ENCODE measurements at regions not wholly inside any gene's neighbourhood (a gene's known extent, or its start where the extent isn't known, plus 50 kb on each side); places are given as distances from the start of the nearest gene placed in this dataset.
A peak's percentile ranks its signal among the peaks of the same experiment; 100 is the strongest.
"Not testable (repeated sequence)": the region's sequence is repeated elsewhere in the genome, so short reads cannot be mapped to it uniquely, and the experiment has no call there.

DNA sequence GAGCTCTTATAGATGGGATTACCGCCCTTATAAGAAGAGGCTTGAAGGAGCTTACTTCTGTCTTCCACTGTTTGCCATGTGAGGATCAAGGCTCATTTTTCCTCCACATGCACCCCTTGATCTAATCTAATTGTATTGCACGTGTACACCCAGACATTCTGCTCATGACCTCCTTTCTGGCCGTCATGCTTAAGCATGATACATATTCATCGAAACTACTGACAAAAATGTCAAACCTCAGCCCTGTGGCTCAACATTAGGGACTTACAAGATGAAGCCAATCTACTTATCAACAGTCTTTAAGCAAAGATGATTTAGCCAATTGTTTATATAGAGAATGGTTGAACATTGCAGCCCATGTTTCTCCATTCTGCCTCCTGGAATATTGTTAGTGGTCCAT lies 127.6 kb downstream of the XCL2 start:
- DNase-seq: no peak

DNA sequence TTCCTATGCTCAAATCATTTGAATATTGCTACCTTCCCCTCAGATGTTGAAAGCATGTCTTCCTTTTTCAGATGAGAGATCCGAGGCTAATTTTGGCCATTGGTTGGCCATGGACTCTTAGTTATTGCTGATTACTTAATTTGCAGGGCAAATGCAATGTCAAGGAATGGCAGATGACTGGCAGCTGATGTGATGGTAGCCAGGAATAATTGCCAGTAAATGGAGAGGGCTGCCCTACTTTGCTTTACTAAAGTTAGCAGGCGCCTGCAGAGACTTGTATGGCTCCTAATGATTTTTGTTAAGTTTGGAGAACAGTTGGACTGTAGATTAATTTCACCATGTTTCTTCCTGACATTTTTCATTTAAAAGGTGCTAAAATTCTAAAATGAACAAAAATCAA lies 128.9 kb downstream of the XCL2 start:
- no peak for DNase-seq

DNA sequence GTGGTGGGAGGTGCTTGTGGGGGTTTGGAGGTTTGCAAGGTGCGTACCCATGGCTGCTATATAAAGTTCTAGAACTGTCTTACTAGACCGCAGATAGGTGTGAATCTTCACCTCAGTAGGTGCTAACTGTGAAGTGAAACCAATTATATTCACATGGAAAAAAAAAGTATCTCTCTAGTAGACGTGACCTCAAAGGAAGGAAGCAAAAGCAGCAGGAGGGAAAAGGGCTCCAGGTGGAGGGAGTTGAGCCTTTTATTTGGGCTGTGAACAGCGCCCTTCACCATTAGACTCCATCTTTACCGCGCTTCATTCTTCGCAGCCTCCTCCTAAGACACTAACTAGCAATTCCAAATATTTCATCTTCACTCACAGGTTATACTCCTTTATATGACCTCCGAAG lies 129.8 kb downstream of the TBX19 start:
- no peak for DNase-seq

DNA sequence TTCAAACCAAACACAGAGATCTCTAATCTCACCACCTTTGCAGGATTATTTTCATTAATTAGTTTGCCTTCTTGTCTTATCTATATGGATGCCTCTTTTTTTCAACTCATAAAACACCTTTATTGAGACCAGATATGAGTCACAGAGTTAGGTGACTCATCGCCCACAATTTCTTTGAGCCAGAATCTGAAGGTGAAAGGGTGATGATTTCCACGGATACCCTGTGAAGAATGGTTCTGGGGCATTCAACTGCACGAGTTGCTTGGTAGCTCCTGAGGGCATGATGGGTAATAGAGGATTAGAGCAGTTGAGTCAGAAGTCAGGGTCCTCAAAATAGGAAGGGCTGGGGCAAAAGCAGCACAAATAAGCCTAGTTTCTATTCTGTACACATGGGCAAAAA lies 128.2 kb downstream of the TBX19 start:
- DNase-seq: no peak

DNA sequence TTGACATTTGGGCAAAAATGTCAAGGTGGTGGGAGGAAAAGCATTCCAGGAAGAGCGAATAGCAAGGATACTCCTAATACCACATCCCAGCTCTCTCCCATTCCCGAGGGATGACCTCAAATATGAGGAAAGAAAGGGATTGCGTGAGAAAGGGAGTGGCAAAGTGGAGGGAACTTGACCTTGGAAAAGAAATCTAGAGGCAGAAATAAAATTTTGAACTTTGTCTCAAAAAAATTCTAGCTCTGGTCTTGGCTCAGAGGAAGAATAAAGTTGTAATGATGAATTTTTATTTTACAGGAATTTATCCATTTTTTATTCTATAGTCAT lies 127.8 kb downstream of the TBX19 start:
- DNase-seq: no peak

DNA sequence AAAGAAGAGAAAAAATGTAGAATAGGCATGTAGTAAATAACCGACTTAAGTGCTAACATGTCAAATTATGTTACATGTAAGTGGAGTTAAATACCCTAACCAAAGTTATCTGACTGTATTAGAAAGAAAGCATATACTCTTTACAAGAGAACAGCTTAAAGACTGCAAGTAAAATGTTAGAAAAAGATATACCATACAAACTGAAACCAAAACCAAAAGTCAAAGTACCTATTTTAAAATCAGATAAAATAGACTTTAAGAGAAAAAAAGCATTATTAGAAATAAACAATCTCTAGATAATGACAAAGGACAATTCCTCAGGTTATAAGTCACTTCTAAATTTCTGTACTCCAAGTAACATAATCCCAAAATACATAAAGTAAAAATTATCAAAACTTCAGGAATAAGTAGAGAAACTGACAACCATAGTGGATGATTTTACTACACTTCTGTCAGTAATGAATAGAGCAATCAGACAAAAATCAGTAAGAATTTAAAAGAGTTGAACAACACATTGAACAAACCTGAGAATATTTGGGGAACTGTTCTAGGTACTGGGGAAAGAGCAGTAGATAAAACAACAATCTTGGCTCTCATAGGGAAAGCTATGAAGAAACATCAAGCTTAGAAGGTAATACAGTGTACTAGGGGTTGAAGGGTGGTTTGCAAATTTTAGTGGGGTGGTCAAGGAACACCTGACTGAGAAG lies 127.3 kb downstream of the TBX19 start:
- DNase-seq: no peak

DNA sequence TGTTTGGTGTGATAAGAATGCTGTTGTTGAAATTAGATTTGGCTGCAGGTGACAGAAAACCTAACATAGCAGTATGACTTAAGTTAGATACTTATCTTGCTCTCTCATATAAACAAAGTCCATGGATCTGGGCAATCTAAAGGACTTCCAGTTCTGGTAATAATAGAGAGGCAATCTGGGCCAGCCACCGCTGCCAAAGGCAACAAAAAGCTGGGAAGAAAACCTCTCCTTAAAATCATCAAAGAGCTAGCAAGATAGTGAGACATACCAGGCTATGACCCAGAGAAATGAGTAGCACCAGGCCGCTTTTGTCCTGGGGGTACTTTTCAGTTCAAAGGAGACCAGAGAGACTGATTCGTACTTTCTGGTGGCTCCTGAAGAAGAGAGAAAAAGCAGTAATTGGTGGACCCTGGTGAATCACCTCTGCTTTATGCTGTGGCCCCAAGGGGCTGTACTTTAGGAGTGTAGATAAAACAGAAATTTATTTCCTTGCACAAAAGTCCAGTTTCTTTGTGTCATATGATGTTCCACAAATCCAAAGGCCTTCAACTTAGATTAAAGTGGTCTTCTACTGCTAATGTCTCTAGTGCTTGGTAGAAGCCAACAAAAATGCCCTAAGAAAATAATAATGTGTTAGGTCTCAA lies 125.4 kb downstream of the TBX19 start:
- no peak for DNase-seq

DNA sequence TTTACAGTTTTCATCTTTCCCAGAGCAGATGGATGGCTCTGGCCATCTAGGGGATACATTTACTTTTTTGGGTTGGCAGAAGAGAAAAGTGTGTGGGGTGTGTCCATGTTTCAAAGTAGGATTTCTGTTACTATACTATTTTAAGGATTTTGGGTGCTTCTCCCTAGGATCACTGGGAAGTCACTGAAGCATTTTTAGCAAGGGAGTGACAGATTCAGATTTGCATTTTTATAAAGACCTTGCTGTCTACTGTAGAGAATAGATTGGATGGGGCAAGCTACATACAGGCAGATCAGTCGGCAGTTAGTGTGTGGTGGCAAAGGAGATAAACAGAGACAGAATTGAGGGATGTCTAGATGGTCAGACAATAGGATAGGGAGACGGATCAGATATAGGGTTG lies 122.5 kb downstream of the TBX19 start:
- DNase-seq: no peak

DNA sequence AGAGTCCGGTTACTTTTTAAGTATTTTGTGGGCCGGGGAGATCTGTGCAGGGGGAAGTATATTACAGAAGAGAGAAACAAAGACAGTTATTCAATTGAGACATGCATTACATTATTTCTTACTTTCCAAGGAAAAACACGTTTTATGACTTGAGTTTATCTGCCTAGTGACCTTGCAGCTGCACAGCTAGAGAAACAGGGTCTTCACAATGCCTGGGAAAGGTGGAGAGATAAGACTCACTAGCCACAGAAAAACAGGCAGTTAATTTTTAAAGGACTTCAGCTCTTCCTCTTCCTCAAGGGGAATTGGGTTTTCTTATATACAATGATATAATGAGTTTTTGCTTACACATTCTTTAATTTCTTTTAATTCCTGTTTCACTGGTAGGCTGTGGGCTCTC lies 121.8 kb downstream of the TBX19 start:
- not testable (repeated sequence) for DNase-seq

DNA sequence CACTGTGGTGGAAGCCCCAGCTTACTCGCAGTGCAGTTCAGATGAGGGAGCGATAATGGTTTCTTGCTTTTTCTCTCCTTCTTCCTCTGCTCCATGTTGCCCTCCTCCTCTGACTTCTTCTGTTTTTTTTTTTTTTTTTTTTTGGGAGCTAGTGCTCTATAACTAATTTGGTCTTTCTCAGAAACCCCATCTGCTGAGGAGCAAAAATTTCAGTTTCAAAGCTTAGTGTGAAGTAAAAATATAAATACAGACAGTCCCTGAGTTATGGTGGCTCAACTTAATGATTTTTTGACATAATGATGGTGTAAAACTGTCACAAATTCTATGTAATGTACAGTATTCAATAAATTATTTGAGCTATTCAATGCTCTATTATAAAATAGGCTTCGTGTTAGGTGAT lies 120.7 kb downstream of the TBX19 start:
- no peak for DNase-seq

DNA sequence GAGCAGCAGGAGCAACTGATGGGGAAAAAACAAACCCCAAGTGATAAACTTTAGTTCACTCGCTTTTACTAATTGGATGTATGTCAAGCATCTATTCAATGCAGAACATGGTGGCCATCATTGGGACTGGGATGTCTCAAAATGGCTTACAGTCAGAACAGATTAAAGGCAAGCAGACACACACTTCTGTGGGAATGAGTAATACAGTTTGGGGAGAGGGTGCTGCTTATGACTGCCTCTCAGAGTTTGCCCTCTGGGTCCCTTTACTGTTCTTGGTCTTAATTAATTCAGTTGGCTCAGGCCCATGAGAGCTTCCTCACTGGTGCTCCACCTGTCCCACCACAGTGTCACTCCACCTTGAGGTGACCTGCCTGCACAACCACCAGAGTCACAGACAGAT lies 119.5 kb downstream of the TBX19 start:
- no peak for DNase-seq

DNA sequence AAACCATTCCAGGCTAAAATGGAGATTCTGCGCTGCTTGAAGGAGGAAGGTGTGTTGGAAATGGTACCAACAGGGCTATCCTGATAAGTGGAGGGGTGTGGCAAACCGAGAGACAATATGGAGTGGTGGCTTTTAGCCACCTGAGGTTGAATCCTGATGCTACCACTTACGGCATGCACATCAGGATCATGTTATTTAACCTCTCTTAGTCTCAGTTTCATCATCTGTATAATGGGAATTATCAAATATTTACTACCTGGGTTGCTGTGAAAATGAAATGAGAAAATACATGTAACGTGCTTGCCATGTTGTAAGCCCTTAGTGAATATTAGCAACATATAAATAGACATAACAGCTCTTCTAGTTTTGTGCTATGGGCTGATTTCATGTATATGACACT lies 117.1 kb downstream of the TBX19 start:
- DNase-seq: no peak

DNA sequence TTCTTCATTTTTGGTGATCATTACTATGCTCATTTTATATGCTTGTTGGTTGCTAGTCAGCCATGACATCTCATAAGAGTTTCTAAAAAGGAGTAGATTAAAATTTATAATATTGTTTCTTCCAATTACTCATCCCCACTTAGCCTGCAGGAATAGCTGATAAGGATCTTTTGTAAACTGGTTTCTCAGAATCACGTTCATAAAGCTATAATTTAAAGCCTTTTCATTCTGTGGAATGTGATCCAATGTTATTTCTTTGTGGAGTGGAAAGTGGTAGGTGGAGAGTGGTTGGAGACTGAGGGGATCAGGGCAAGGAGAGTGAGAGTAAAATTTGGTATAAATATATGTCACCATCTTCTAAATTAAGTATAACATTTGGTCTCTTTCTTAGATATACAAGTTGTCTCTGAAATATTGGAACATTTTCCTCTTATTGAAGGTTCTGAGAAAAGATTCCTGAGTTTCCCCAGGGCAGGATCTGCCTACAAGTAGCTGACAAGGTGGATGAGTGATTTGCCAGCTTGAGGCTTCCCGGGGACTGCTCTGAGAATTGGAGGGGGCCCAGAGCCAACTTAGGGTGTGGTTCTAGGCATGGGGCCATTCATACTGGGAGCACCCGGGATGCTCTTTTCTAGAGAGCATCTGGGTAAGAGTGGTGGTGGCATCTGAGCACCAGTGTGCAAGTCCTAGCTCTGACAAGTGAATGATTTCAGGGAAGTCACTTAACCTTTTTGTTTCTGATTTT lies 116.4 kb downstream of the TBX19 start:
- DNase-seq: no peak

DNA sequence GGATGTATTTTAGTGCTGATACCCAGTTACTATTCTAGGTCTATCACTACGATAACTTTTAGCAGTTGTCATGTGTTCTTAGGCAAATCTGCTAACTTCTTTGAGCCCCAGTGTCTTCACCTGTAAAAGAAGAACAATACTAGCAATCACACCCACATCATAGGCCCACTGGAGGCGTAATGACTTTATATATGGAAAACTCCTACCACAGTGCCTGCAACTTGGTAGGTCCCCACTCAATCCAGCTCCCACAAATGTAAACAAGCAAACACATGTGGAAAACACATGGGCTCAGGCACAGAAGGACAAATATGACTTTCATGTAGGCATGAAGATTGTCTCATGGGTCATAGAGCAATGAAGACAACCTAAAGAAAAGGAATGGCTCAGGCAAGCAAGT lies 115.8 kb downstream of the TBX19 start:
- DNase-seq: no peak

DNA sequence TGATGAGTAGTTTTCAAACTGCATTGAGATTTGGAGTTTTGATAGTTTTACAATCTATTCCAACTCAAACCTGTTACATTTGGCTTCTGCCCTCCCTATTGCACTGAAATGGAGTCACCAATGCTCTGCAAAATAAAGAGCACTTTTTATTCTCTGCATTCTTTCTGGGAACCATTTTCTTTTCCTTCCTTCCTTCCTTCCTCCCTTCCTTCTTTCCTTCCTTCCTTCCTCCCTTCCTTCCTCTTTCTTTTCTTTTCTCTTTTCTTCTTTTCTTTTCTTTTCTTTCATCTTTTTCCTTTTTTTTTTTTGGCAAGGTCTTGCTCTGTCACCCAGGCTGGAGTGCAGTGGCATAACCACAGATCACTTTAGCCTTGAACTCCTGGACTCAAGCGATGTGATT lies 114.2 kb downstream of the TBX19 start:
- DNase-seq: no peak

DNA sequence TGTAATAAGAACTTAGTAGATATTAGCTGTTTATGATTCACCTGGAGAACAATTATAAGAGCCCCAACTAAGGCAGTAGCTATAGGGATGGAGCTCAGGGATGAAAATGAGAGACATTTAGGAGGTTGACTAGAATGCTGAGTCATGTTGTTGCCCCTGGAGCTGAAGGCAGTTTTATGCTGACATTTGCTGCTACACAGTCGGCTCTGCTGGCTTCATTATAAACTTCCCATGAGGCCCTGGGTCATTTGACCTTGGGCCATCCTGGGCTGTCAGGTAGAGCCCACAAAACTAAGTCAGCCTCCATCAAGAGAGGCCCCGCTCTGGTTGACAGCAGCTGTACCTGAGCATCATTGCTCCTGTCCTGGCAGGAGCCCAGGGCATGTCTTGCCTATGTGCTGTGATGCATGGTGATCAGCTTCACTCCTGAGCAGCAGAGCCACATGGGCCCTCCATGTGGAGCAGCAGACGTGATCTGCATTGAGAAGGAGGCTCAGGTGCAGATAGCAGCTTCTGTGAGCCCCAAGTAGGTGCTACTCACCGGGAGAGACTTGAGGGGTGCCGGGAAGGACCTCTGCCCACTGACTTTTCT lies 112.4 kb downstream of the TBX19 start:
- DNase-seq: no peak

DNA sequence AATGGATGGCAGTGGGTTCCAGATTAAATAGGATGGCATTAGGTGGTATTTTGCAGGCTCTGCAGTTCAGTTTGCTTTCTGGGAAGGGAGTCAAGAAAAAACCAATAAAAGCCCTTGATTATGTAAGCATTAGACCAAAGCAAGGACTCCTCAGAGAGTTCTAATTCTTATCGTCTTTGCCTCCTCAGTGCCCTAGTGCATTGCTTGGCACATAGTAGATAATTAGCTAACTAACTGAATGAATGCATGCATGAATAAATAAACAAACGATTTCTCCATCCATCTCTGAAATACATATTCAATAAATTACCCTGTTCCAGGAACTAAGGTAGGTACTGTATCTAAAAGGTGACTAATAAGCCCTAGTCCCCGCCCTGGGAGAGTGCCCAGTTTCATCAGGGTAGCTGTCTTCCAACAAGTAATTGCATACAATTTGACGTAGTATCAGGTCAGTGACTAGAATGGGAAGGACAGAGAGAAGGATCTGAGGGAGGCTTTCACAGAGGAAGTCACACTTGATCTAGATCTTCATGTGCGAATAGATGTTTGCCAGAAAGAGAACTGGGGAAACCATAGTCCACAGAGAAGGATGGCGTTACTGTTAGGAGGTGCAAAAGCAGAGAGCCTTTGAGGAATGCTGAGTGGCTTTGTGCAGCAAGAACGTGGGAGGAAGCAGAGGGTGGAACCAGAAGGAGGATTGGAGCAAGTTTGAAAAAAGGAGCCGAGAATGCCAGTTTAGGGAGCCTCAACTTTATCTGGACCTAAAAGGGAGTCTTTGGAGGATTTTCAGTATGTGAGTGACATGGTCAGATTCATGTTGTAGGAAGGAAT lies 111.4 kb downstream of the TBX19 start:
- no peak for DNase-seq

DNA sequence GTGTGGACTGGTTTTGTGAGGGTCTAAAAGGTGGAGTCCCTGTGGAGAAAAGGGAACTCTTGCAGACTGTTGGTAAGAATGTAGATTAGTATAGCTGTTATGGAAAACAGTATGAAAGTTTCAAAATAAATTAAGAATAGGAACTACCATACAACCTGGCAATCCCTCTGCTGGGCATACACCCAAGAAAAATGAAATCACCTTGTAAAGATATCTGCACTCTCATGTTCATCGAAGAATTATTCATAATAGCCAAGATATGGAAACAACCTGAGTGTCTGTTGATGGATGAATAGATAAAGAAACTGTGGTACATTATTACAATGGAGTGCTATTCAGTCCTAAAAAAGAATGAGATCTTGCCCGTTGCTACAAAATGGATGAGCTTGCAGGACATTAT lies 109.6 kb downstream of the TBX19 start:
- no peak for DNase-seq

DNA sequence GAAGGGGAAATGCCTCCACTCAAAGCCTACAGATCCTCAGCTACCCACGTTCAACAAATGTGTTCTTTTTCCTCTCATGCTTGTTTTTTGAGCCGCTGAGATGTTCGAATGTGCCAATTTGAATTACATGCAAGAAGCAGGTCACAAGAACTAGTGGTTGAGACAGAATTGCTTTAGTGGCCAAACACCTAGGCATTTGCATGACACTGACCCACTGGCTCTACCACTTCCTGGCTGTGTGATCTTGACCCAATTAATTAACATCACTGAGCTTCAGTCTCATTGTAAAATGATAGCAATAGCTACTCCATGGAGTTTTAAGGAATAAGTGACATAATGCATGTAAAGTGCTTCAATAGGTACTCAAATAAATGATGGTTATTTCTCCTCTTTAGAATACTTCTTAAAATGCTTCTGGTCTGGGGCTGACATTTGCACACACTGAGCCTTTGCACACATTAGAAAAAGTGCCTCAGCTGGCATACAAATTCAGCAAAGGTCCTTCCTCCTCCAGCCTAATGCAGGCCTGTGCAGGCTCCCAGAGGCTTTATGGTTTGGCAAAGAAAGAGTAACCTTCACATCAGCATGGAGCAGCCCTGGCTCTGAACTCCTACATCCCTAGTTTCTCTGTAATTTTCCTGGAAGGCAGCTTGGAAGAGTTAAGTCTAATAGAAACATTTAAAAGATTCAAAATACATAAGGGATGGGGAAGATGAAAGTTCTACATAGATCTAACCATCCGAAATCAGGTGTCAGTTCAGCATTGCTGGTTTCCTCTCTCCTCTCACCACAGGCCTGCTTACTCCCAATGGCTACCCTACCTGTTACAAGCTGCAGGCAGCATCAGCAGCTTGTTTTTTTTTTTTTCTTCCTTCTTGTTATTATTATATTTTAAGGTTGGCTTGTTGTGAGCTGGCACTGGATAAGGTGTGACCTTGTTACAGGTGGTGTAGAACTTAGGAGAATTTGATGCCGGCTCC lies 107.4 kb downstream of the TBX19 start:
- no peak for DNase-seq

DNA sequence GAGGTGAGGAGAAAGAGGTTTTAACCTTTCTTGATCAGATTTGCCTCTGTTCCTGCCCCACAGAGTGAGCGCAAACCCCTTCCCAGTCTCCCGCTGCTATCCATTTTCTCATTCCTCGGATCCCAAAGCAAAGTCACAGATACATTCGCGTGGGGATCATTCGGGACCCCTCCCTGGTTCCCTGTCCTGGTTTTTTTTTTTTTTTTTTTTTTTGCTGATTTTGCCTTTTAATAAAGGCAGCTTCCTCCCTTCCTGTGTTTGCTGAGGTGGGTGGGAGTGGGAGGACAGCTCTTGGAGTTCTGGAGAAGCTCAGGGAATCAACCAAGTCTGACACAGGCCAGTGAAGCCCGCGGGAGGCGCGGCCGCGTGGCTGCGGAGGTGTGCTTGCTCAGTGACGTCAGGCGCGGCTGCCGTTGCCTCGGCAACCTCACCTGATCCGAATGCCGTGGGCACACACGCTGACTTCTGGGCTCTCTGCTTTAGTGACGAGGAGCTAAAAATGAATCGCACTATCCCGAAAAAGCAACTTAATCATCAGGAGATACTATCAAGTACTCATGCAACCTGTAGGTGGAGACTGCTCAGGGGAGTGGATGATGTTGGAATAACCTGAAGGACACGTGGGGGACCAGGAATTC lies 106.4 kb downstream of the TBX19 start:
- DNase-seq: peak; percentile 79

DNA sequence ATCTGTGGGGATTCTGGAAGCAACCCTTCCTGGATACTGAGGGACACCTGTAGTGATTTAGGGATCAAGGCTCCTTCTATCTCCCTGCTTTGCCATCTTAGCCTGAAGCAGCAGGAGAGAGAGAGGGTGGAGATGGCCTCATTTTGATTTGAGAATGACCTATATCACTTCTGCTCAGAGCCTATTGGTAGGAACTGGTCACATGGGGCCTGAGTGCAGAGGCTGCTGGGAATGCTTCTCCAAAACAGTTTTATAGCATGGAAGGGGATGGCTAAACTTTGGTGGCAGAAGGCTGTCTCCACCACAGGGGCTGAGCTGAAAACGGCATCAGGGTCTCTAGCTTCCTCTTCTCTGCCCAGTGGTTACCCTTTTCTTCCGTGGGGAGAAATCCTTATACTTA lies 105.8 kb downstream of the TBX19 start:
- no peak for DNase-seq

All from NCI-H774 (cell line).